HAP-1 (cell line): ENCODE measurements at regions not wholly inside any gene's neighbourhood (a gene's known extent, or its start where the extent isn't known, plus 50 kb on each side); places are given as distances from the start of the nearest gene placed in this dataset.
"Not testable (repeated sequence)": the region's sequence is repeated elsewhere in the genome, so short reads cannot be mapped to it uniquely, and the experiment has no call there.

Source experiments
- DNase-seq, 2 experiments: peaks; one replicate each; pipeline ENCODE4 v3.0.0-alpha.2; 2016 to 2020; ENCODE audit warnings: low spot score in 2 of 2
- H3K27me3 ChIP-seq: fragments of 250-450 bp; sonication (Bioruptor Pico); 2 replicates; pipeline ENCODE4 v1.5.1; 2020; ENCODE audit warnings: low read depth, mild to moderate bottlenecking, moderate library complexity
- H3K36me3 ChIP-seq: fragments of 250-450 bp; sonication (Bioruptor Pico); replicated peaks from 2 replicates; pipeline ENCODE4 v1.5.1; 2020; ENCODE audit warnings: mild to moderate bottlenecking
- H3K4me1 ChIP-seq: fragments of 250-450 bp; sonication (Bioruptor Pico); 2 replicates; pipeline ENCODE4 v1.5.1; 2020; ENCODE audit warnings: mild to moderate bottlenecking
- H3K4me3 ChIP-seq: fragments of 250-450 bp; sonication (Bioruptor Pico); 2 replicates; pipeline ENCODE4 v1.5.1; 2020; ENCODE audit warnings: mild to moderate bottlenecking, moderate library complexity
- H3K9me3 ChIP-seq: fragments of 250-450 bp; sonication (Bioruptor Pico); 2 replicates; pipeline ENCODE4 v1.5.1; 2020; ENCODE audit warnings: mild to moderate bottlenecking, moderate library complexity
- in situ Hi-C: fragments of 300-500 bp; cut with MboI; formaldehyde crosslinking; loops from 3 replicates; pipeline ENCODE4 v1.14.3; 2020; ENCODE audit warnings: low sequenced_read_pairs, inconsistent platforms, mixed read lengths

GRCh38 chr5:44756097-44756496 is 52.6 kb upstream of the MRPS30 start:
- DNase-seq, H3K4me3 ChIP-seq, H3K4me1 ChIP-seq, H3K36me3 ChIP-seq, H3K9me3 ChIP-seq, H3K27me3 ChIP-seq, in situ Hi-C loops: not testable (repeated sequence)

GRCh38 chr5:44747396-44747795 is 61.4 kb upstream of the MRPS30 start:
- in situ Hi-C loops, result no loop called here
- no peaks in the 10 kb centered on the region for H3K9me3 ChIP-seq
- no peak for DNase-seq
- no peaks in the 10 kb centered on the region for H3K27me3 ChIP-seq
- H3K4me1 ChIP-seq, result peaks cover 16% of the 10 kb centered on the region
- no peaks in the 10 kb centered on the region for H3K36me3 ChIP-seq
- H3K4me3 ChIP-seq, result no peak overlapping the region

- Histone ChIP-seq H3K4me1 (no peaks in the 10 kb centered on the region), H3K9me3 (no peaks in the 10 kb centered on the region), H3K36me3 (no peaks in the 10 kb centered on the region), H3K4me3 (no peak overlapping the region), H3K27me3 (no peaks in the 10 kb centered on the region)
- in situ Hi-C loops, result no loop called here
- no peak for DNase-seq
These were observed 68.1 kb upstream of the MRPS30 start for GRCh38 chr5:44740660-44741059.

GRCh38 chr5:44729536-44729935 is 79.2 kb upstream of the MRPS30 start:
- H3K36me3 ChIP-seq, result no peaks in the 10 kb centered on the region
- peaks cover 24% of the 10 kb centered on the region for H3K4me1 ChIP-seq
- H3K9me3 ChIP-seq, result peaks cover 6% of the 10 kb centered on the region
- in situ Hi-C loops, result no loop called here
- no peak overlapping the region for H3K4me3 ChIP-seq
- no peak for DNase-seq
- no peaks in the 10 kb centered on the region for H3K27me3 ChIP-seq

GRCh38 chr5:44727100-44727499 is 81.6 kb upstream of the MRPS30 start:
- H3K4me1 ChIP-seq, result peaks cover 28% of the 10 kb centered on the region
- DNase-seq, result no peak
- H3K36me3 ChIP-seq, result no peaks in the 10 kb centered on the region
- no peak overlapping the region for H3K4me3 ChIP-seq
- H3K9me3 ChIP-seq, result peaks cover 3% of the 10 kb centered on the region
- in situ Hi-C loops, result no loop called here
- no peaks in the 10 kb centered on the region for H3K27me3 ChIP-seq

GRCh38 chr5:44719856-44720255 is 88.9 kb upstream of the MRPS30 start:
- Histone ChIP-seq H3K4me1 (0 out of 2 replicates have a peak, but pooled peaks cover 3% of the 10 kb centered on the region), H3K36me3 (no peaks in the 10 kb centered on the region), H3K4me3 (no peak overlapping the region), H3K9me3 (no peaks in the 10 kb centered on the region), H3K27me3 (no peaks in the 10 kb centered on the region)
- no peak for DNase-seq
- in situ Hi-C loops, result no loop called here

- no peak overlapping the region for H3K4me3 ChIP-seq
- in situ Hi-C loops, result no loop called here
- H3K27me3 ChIP-seq, result no peaks in the 10 kb centered on the region
- H3K4me1 ChIP-seq, result no peaks in the 10 kb centered on the region
- H3K36me3 ChIP-seq, result no peaks in the 10 kb centered on the region
- H3K9me3 ChIP-seq, result no peaks in the 10 kb centered on the region
- no peak for DNase-seq
These were observed 93.7 kb upstream of the MRPS30 start for GRCh38 chr5:44714871-44715561.

- Histone ChIP-seq H3K36me3 (no peaks in the 10 kb centered on the region), H3K9me3 (no peaks in the 10 kb centered on the region), H3K27me3 (no peaks in the 10 kb centered on the region), H3K4me1 (no peaks in the 10 kb centered on the region), H3K4me3 (no peak overlapping the region)
- DNase-seq, result no peak
- in situ Hi-C loops, result no loop called here
These were observed 95.3 kb upstream of the MRPS30 start for GRCh38 chr5:44713446-44713845.

GRCh38 chr5:44711901-44712300 is 96.8 kb upstream of the MRPS30 start:
- no peaks in the 10 kb centered on the region for H3K36me3 ChIP-seq
- H3K9me3 ChIP-seq, result no peaks in the 10 kb centered on the region
- no peak overlapping the region for H3K4me3 ChIP-seq
- in situ Hi-C loops, result no loop called here
- H3K27me3 ChIP-seq, result no peaks in the 10 kb centered on the region
- no peaks in the 10 kb centered on the region for H3K4me1 ChIP-seq
- no peak for DNase-seq

- Histone ChIP-seq H3K36me3 (no peaks in the 10 kb centered on the region), H3K4me1 (no peaks in the 10 kb centered on the region), H3K27me3 (no peaks in the 10 kb centered on the region), H3K4me3 (no peak overlapping the region), H3K9me3 (no peaks in the 10 kb centered on the region; the same call in 1 of the 2 replicates)
- DNase-seq, result no peak
- in situ Hi-C loops, result no loop called here
These were observed 100.1 kb upstream of the MRPS30 start for GRCh38 chr5:44708602-44709001.

GRCh38 chr5:44707721-44708120 is 101.0 kb upstream of the MRPS30 start:
- H3K36me3 ChIP-seq, result no peaks in the 10 kb centered on the region
- DNase-seq, result no peak
- in situ Hi-C loops, result no loop called here
- no peaks in the 10 kb centered on the region for H3K4me1 ChIP-seq
- H3K9me3 ChIP-seq, result no peaks in the 10 kb centered on the region; the same call in 1 of the 2 replicates
- H3K27me3 ChIP-seq, result no peaks in the 10 kb centered on the region
- H3K4me3 ChIP-seq, result no peak overlapping the region

GRCh38 chr5:44697025-44697424 is 111.7 kb upstream of the MRPS30 start:
- Histone ChIP-seq H3K4me3 (no peak overlapping the region), H3K27me3 (no peaks in the 10 kb centered on the region), H3K9me3 (no peaks in the 10 kb centered on the region), H3K4me1 (no peaks in the 10 kb centered on the region), H3K36me3 (no peaks in the 10 kb centered on the region)
- in situ Hi-C loops, result no loop called here
- DNase-seq, result no peak

GRCh38 chr5:44695259-44695658 is 113.5 kb upstream of the MRPS30 start:
- no peaks in the 10 kb centered on the region for H3K9me3 ChIP-seq
- H3K36me3 ChIP-seq, result no peaks in the 10 kb centered on the region
- DNase-seq, result no peak
- H3K4me3 ChIP-seq, result no peak overlapping the region
- no peaks in the 10 kb centered on the region for H3K27me3 ChIP-seq
- no peaks in the 10 kb centered on the region; the same call in 1 of the 2 replicates for H3K4me1 ChIP-seq
- in situ Hi-C loops, result no loop called here

- no peak overlapping the region for H3K4me3 ChIP-seq
- DNase-seq, result no peak
These were observed 116.9 kb upstream of the MRPS30 start for GRCh38 chr5:44691802-44692201.

GRCh38 chr5:44681906-44682305 is 126.8 kb upstream of the MRPS30 start:
- Histone ChIP-seq H3K36me3 (no peaks in the 10 kb centered on the region), H3K4me3 (no peak overlapping the region), H3K27me3 (no peaks in the 10 kb centered on the region), H3K4me1 (no peaks in the 10 kb centered on the region), H3K9me3 (no peaks in the 10 kb centered on the region)
- DNase-seq, result no peak
- in situ Hi-C loops, result no loop called here

More at GRCh38 chr5:44691802-44692201, 116.9 kb upstream of the MRPS30 start:
- no peaks in the 10 kb centered on the region; the same call in 1 of the 2 replicates for H3K4me1 ChIP-seq
- in situ Hi-C loops, result no loop called here
- H3K9me3 ChIP-seq, result no peaks in the 10 kb centered on the region
- no peaks in the 10 kb centered on the region for H3K36me3 ChIP-seq
- no peaks in the 10 kb centered on the region for H3K27me3 ChIP-seq
